Activated CD4-positive, alpha-beta memory T cell treated with anti-CD3 and anti-CD28 coated beads for 36 hours (primary cell): ENCODE measurements at regions not wholly inside any gene's neighbourhood (a gene's known extent, or its start where the extent isn't known, plus 50 kb on each side); places are given as distances from the start of the nearest gene placed in this dataset.
"Not testable (repeated sequence)": the region's sequence is repeated elsewhere in the genome, so short reads cannot be mapped to it uniquely, and the experiment has no call there.

Experiments used
- CTCF ChIA-PET: fragments of 350-600 bp; sonication (Branson Sonifier 250); formaldehyde crosslinking; loops from one replicate; lab custom pipeline; 2021; ENCODE audit warnings: antibody characterized with exemption, inconsistent platforms; lab: Charles Lee
- POLR2A ChIA-PET: fragments of 350-600 bp; sonication (Branson Sonifier 250); formaldehyde crosslinking; loops from one replicate; lab custom pipeline; 2021; ENCODE audit warnings: antibody characterized with exemption; lab: Charles Lee
- DNase-seq: peaks from one replicate; pipeline ENCODE4 v3.0.0-alpha.2; 2020
- H3K27ac Mint-ChIP-seq: one replicate; pipeline ENCODE4 v1.8.0; 2021; ENCODE audit warnings: mixed read lengths
- H3K27me3 Mint-ChIP-seq: one replicate; pipeline ENCODE4 v1.8.0; 2021; ENCODE audit warnings: mixed read lengths
- H3K36me3 Mint-ChIP-seq: one replicate; pipeline ENCODE4 v1.8.0; 2021; ENCODE audit warnings: mixed read lengths
- H3K4me1 Mint-ChIP-seq: one replicate; pipeline ENCODE4 v1.8.0; 2021; ENCODE audit warnings: low read depth, mixed read lengths
- H3K4me3 Mint-ChIP-seq: one replicate; pipeline ENCODE4 v1.8.0; 2021; ENCODE audit warnings: mild to moderate bottlenecking, mixed read lengths
- H3K9me3 Mint-ChIP-seq: one replicate; pipeline ENCODE4 v1.8.0; 2021; ENCODE audit warnings: mixed read lengths
- intact Hi-C: fragments of 100-400 bp; cut with micrococcal nuclease; formaldehyde crosslinking; loops from one replicate; pipeline ENCODE4 v1.15.1; 2023

DNA sequence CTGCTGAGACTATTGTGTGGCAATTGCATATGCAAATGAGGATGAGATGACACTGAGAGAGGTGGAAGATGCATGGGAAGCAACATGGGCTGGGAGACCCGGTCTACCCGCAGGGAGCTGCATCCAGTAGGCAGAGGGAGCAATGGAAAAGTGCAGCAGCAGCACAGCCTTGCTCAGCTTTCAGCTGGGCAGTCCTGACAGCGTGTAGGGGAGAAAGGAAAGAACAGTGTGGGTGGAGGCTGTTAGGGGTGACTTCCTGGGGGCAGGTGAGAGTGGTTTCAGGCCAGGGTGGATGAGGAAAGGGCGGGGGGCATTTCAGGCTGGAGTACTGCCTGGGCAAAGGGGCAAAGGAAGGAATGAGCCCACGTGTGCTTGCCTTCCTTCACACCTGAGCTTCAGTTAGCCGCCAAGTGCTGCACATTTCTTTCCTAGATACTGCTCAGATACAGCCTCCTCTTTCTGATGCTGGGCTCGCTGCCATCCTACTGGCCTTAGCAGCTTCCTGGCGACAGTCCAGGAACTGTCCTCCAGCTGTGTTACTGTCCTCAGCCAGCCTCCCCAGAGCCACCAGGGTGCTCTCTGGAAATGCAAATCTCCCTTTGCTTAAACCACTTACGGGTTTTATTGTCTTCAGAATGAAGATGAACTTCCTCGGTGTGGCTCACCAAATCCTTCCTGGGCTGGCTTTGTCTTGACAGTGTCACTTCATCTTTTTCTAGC, 276.3 kb downstream of the TSN start:
- ChIA-PET POLR2A (no interaction called here), CTCF (no interaction called here)
- Mint-ChIP-seq H3K27me3 (peaks cover 8% of the 10 kb centered on the region), H3K9me3 (no peaks in the 10 kb centered on the region), H3K27ac (no peak overlapping the region), H3K36me3 (no peaks in the 10 kb centered on the region), H3K4me3 (no peak overlapping the region), H3K4me1 (no peaks in the 10 kb centered on the region)
- intact Hi-C loops = no loop called here
- DNase-seq = no peak

- intact Hi-C loops = no loop called here
- no peak for DNase-seq
- Mint-ChIP-seq H3K36me3 (no peaks in the 10 kb centered on the region), H3K4me1 (no peaks in the 10 kb centered on the region), H3K27me3 (peaks cover 8% of the 10 kb centered on the region), H3K9me3 (no peaks in the 10 kb centered on the region), H3K27ac (no peak overlapping the region), H3K4me3 (no peak overlapping the region)
- CTCF ChIA-PET = no interaction called here
- POLR2A ChIA-PET = no interaction called here
These were observed 276.8 kb downstream of the TSN start for GRCh38 chr2:122032264-122032645.

DNA sequence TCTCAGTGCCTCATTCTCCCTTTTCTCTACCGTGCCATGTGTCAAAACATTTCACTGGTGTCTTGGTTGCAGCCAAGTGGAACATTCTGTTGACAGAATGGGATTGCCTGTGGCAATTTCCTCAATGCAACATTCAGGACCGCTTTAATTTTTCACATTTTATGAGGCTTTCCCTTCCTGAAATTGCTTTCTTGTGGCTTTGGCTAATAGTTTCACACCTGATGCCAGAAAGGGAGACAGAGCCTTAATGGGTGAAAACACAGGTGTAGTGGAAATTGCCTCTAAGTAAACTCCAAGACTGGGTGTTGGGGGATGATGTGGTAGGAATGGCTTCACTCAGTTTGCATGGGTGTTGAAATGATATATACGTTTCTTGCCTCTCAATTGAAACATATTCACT, 278.3 kb downstream of the TSN start:
- Mint-ChIP-seq H3K27me3 (peaks cover 10% of the 10 kb centered on the region), H3K27ac (no peak overlapping the region), H3K36me3 (no peaks in the 10 kb centered on the region), H3K4me1 (no peaks in the 10 kb centered on the region), H3K9me3 (no peaks in the 10 kb centered on the region), H3K4me3 (no peak overlapping the region)
- ChIA-PET POLR2A (no interaction called here), CTCF (no interaction called here)
- intact Hi-C loops = no loop called here
- no peak for DNase-seq

DNA sequence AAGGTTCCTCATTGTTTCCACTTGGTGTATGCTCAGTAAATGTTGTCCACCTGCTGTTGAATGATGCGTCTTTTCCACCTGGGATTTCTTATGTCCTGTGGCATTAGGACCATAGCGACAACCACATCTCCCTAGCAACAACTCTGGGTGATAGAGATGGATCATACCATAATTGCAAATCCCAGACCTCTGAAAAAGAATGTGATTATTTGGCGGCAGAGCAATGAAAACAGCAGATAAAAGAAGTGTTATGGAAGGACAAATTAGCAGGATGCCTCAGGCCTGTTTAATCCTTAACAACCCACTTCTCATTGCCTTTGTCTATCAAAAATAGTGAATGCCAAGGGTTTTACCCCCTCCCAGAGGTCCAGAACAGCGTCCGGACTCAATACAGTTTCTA, 278.9 kb downstream of the TSN start:
- H3K36me3 Mint-ChIP-seq = no peaks in the 10 kb centered on the region
- intact Hi-C loops = no loop called here

GRCh38 chr2:122034777-122035176, 279.3 kb downstream of the TSN start:
- peaks cover 3% of the 10 kb centered on the region for H3K9me3 Mint-ChIP-seq
- no peak overlapping the region for H3K4me3 Mint-ChIP-seq
- intact Hi-C loops = no loop called here
- no peaks in the 10 kb centered on the region for H3K36me3 Mint-ChIP-seq
- H3K27me3 Mint-ChIP-seq = peaks cover 10% of the 10 kb centered on the region
- DNase-seq = no peak
- CTCF ChIA-PET = no interaction called here
- POLR2A ChIA-PET = no interaction called here
- no peaks in the 10 kb centered on the region for H3K4me1 Mint-ChIP-seq
- no peak overlapping the region for H3K27ac Mint-ChIP-seq

More for the DNA sequence above, 278.9 kb downstream of the TSN start:
- ChIA-PET POLR2A (no interaction called here), CTCF (no interaction called here)
- no peak for DNase-seq
- no peaks in the 10 kb centered on the region for H3K4me1 Mint-ChIP-seq
- no peak overlapping the region for H3K27ac Mint-ChIP-seq
- peaks cover 10% of the 10 kb centered on the region for H3K27me3 Mint-ChIP-seq
- H3K9me3 Mint-ChIP-seq = peaks cover 3% of the 10 kb centered on the region
- H3K4me3 Mint-ChIP-seq = no peak overlapping the region

DNA sequence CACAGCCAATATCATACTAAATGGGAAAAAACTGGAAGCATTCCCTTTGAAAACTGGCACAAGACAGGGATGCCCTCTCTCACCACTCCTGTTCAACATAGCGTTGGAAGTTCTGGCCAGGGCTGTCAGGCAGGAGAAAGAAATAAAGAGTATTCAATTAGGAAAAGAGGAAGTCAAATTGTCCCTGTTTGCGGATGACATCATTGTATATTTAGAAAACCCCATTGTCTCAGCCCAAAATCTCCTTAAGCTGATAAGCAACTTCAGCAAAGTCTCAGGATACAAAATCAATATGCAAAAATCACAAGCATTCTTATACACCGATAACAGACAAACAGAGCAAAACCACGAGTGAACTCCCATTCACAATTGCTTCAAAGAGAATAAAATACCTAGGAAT, 283.4 kb downstream of the TSN start:
- H3K4me3 Mint-ChIP-seq, H3K36me3 Mint-ChIP-seq, DNase-seq, CTCF ChIA-PET, H3K9me3 Mint-ChIP-seq, H3K27ac Mint-ChIP-seq, H3K27me3 Mint-ChIP-seq, intact Hi-C loops, H3K4me1 Mint-ChIP-seq, POLR2A ChIA-PET: not testable (repeated sequence)

DNA sequence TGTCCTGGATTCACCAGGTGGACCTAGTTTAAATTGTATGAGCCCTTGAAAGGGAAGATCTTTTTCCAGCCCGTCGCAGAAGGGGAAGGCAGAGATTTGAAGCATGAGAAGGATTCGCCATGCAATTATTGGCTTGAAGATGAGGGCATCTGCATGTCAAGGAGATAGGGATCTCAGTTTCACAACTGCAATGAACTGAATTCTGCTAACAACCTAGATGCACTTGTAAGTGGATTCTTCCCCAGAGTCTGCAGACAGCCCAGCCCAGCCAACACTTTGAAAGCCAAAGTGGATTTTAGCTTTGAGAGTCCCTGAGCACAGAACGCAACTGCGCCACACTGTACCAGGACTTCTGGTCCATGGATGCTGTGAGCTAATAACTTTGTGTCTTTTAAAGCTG, 286.0 kb downstream of the TSN start:
- Mint-ChIP-seq H3K9me3 (peaks cover 6% of the 10 kb centered on the region), H3K27me3 (peaks cover 2% of the 10 kb centered on the region), H3K4me1 (no peaks in the 10 kb centered on the region), H3K4me3 (no peak overlapping the region), H3K36me3 (no peaks in the 10 kb centered on the region), H3K27ac (no peak overlapping the region)
- POLR2A ChIA-PET = no interaction called here
- CTCF ChIA-PET = no interaction called here
- DNase-seq = no peak
- intact Hi-C loops = no loop called here

DNA sequence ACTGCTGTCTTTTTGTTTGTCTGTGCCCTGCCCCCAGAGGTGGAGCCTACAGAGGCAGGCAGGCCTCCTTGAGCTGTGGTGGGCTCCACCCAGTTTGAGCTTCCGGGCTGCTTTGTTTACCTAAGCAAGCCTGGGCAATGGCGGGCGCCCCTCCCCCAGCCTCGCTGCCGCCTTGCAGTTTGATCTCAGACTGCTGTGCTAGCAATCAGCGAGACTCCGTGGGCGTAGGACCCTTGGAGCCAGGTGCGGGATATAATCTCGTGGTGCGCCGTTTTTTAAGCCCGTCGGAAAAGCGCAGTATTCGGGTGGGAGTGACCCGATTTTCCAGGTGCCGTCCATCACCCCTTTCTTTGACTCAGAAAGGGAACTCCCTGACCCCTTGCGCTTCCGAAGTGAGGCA, 296.2 kb downstream of the TSN start:
- H3K27ac Mint-ChIP-seq, H3K27me3 Mint-ChIP-seq, H3K4me1 Mint-ChIP-seq, intact Hi-C loops, POLR2A ChIA-PET, H3K9me3 Mint-ChIP-seq, CTCF ChIA-PET, DNase-seq, H3K36me3 Mint-ChIP-seq, H3K4me3 Mint-ChIP-seq: not testable (repeated sequence)

- Mint-ChIP-seq H3K4me3 (no peak overlapping the region), H3K4me1 (no peaks in the 10 kb centered on the region), H3K36me3 (no peaks in the 10 kb centered on the region), H3K27ac (no peak overlapping the region), H3K9me3 (no peaks in the 10 kb centered on the region), H3K27me3 (peaks cover 1% of the 10 kb centered on the region)
- POLR2A ChIA-PET = no interaction called here
- intact Hi-C loops = no loop called here
- DNase-seq = no peak
- CTCF ChIA-PET = no interaction called here
These were observed 300.1 kb downstream of the TSN start for GRCh38 chr2:122055521-122055931.

DNA sequence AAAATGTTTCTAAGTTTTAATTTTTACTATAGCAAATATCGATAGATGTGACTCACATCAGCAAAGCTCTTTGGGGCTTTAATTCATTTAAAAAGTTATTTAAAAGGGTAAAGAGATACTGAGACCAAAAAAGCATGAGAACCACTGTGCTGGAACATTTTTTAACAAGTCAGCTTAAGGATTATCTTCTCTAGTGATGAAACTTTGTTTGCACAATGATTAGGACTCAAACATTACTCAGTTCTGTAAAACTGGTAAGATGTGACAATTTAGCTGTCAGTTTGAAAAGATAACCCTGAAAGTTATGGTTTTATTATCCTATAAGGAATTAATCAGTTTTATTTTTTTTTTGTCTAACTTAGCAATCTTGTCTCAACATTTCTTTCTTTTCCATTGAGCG, 301.4 kb downstream of the TSN start:
- H3K27ac Mint-ChIP-seq = no peak overlapping the region
- H3K36me3 Mint-ChIP-seq = no peaks in the 10 kb centered on the region
- H3K27me3 Mint-ChIP-seq = peaks cover 1% of the 10 kb centered on the region
- H3K4me1 Mint-ChIP-seq = no peaks in the 10 kb centered on the region
- H3K4me3 Mint-ChIP-seq = no peak overlapping the region
- DNase-seq = no peak
- POLR2A ChIA-PET = no interaction called here
- no peaks in the 10 kb centered on the region for H3K9me3 Mint-ChIP-seq
- intact Hi-C loops = no loop called here
- CTCF ChIA-PET = no interaction called here

DNA sequence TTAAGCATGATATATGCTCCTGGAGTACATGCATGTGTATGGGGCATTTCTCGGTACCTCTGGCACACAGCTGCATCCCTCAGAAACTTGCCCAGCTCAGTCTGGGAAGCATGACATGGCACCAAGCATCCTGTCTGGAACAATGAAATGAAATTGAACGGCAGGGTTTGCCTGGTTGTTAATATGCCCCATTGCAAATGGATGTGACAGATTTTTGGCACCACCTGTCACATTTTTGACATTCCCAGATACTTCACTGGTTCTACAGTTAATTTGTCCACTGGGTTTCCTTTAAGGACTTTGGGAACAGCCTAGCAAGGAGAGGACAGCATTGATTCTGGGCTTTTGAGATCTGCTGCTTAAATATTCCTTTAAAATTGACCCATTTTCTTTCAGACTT, 305.8 kb downstream of the TSN start:
- intact Hi-C loops = no loop called here
- DNase-seq = no peak
- no peak overlapping the region for H3K27ac Mint-ChIP-seq
- no peaks in the 10 kb centered on the region for H3K9me3 Mint-ChIP-seq
- H3K4me3 Mint-ChIP-seq = no peak overlapping the region
- H3K27me3 Mint-ChIP-seq = peaks cover 1% of the 10 kb centered on the region
- H3K4me1 Mint-ChIP-seq = no peaks in the 10 kb centered on the region
- CTCF ChIA-PET = no interaction called here
- H3K36me3 Mint-ChIP-seq = no peaks in the 10 kb centered on the region
- POLR2A ChIA-PET = no interaction called here

- Mint-ChIP-seq H3K9me3 (no peaks in the 10 kb centered on the region), H3K27ac (no peak overlapping the region), H3K27me3 (peaks cover 2% of the 10 kb centered on the region), H3K4me1 (no peaks in the 10 kb centered on the region), H3K36me3 (no peaks in the 10 kb centered on the region), H3K4me3 (no peak overlapping the region)
- intact Hi-C loops = no loop called here
- ChIA-PET CTCF (no interaction called here), POLR2A (no interaction called here)
- DNase-seq = no peak
These were observed 306.4 kb downstream of the TSN start for GRCh38 chr2:122061831-122062230.

DNA sequence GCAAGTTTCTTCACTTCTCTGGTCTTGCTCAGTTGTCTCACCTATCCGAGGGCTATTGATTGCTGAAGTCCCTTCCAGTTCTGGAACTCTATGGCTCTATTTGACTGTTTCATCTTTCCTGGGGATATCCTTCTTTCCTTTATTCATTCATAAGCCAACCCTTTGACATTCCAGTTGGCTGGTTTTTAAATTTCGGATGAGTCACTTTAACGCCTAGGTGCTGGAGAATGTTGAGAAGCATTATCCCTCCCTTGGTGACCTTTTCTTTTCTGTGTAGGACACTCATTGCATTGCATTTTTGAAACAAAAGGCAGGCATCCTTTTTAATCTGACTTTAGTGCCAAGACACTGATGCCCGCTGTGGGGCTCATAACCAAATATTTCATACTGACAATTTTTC, 307.1 kb downstream of the TSN start:
- H3K4me1 Mint-ChIP-seq = no peaks in the 10 kb centered on the region
- H3K9me3 Mint-ChIP-seq = no peaks in the 10 kb centered on the region
- peaks cover 2% of the 10 kb centered on the region for H3K27me3 Mint-ChIP-seq
- CTCF ChIA-PET = no interaction called here
- H3K4me3 Mint-ChIP-seq = no peak overlapping the region
- H3K36me3 Mint-ChIP-seq = no peaks in the 10 kb centered on the region
- no peak overlapping the region for H3K27ac Mint-ChIP-seq
- POLR2A ChIA-PET = no interaction called here
- no peak for DNase-seq
- intact Hi-C loops = no loop called here
